GDM1 (cell line): ENCODE measurements at regions not wholly inside any gene's neighbourhood (a gene's known extent, or its start where the extent isn't known, plus 50 kb on each side); places are given as distances from the start of the nearest gene placed in this dataset.
"Not testable (repeated sequence)": the region's sequence is repeated elsewhere in the genome, so short reads cannot be mapped to it uniquely, and the experiment has no call there.

ENCODE experiments used
- DNase-seq: peaks from one replicate; lab custom pipeline; 2025; lab: John Stamatoyannopoulos, UW

GRCh38 chr22:23437779-23438178 is 142.3 kb downstream of the IGLL1 start:
- no peak for DNase-seq

- not testable (repeated sequence) for DNase-seq
Observed at GRCh38 chr22:23437107-23437395, 143.0 kb downstream of the IGLL1 start.

- DNase-seq = not testable (repeated sequence)
Observed at GRCh38 chr22:23436354-23437106, 143.6 kb downstream of the IGLL1 start.

- not testable (repeated sequence) for DNase-seq
Observed at GRCh38 chr22:23435186-23435585, 144.9 kb downstream of the IGLL1 start.

GRCh38 chr22:23434198-23434830 is 145.8 kb downstream of the IGLL1 start:
- DNase-seq = not testable (repeated sequence)

- DNase-seq = peak; percentile 75
Observed at GRCh38 chr22:23433127-23434005, 146.7 kb downstream of the IGLL1 start.

- not testable (repeated sequence) for DNase-seq
Observed at GRCh38 chr22:23432719-23433118, 147.4 kb downstream of the IGLL1 start.

- no peak for DNase-seq
Observed at GRCh38 chr22:23431337-23432072, 148.6 kb downstream of the IGLL1 start.

- not testable (repeated sequence) for DNase-seq
Observed at GRCh38 chr22:23424551-23425068, 155.5 kb downstream of the IGLL1 start.

- no peak for DNase-seq
Observed at GRCh38 chr22:23424031-23424430, 156.1 kb downstream of the IGLL1 start.

- DNase-seq = not testable (repeated sequence)
Observed at GRCh38 chr22:23422281-23422680, 157.8 kb downstream of the IGLL1 start.

GRCh38 chr22:23421300-23421699 is 158.8 kb downstream of the IGLL1 start:
- DNase-seq = not testable (repeated sequence)

- DNase-seq = no peak
Observed at GRCh38 chr22:23419931-23420330, 160.2 kb downstream of the IGLL1 start.

GRCh38 chr22:23419171-23419570 is 160.9 kb downstream of the IGLL1 start:
- no peak for DNase-seq

GRCh38 chr22:23418159-23418788 is 161.8 kb downstream of the IGLL1 start:
- no peak for DNase-seq

GRCh38 chr22:23417327-23417726 is 162.8 kb downstream of the IGLL1 start:
- DNase-seq = not testable (repeated sequence)

- not testable (repeated sequence) for DNase-seq
Observed at GRCh38 chr22:23416169-23416690, 163.9 kb downstream of the IGLL1 start.

- no peak for DNase-seq
Observed at GRCh38 chr22:23415490-23415851, 164.6 kb downstream of the IGLL1 start.

- no peak for DNase-seq
Observed at GRCh38 chr22:23414727-23415489, 165.2 kb downstream of the IGLL1 start.

- DNase-seq = no peak
Observed at GRCh38 chr22:23411739-23412138, 168.4 kb downstream of the IGLL1 start.
